SK-N-MC (cell line): ENCODE measurements at regions not wholly inside any gene's neighbourhood (a gene's known extent, or its start where the extent isn't known, plus 50 kb on each side); places are given as distances from the start of the nearest gene placed in this dataset.

Source experiments
- EZH2 ChIP-seq: fragments of 200-600 bp; sonication (generic); IDR thresholded peaks from one replicate; pipeline ENCODE4 v1.6.1; 2017; ENCODE audit warnings: antibody characterized with exemption
- POLR2AphosphoS5 ChIP-seq: IDR thresholded peaks from 2 replicates; pipeline ENCODE4 v1.6.1; 2012; ENCODE audit warnings: mild to moderate bottlenecking, low read depth, low read length, borderline replicate concordance

- TF ChIP-seq EZH2 (no peak), POLR2AphosphoS5 (no peak)
Observed at GRCh38 chr2:150413910-150414309, 73.6 kb downstream of the RND3 start.
